G401.6 (cell line): ENCODE measurements at regions not wholly inside any gene's neighbourhood (a gene's known extent, or its start where the extent isn't known, plus 50 kb on each side); places are given as distances from the start of the nearest gene placed in this dataset.

Experiments
- FAIRE-seq: peaks from 2 replicates; lab custom pipeline; 2012; peaks lifted over from hg19 to GRCh38; lab: Jason Lieb, UNC

- FAIRE-seq: no peak
Observed at GRCh38 chr12:85509081-85509856, 229.2 kb downstream of the ALX1 start.

DNA sequence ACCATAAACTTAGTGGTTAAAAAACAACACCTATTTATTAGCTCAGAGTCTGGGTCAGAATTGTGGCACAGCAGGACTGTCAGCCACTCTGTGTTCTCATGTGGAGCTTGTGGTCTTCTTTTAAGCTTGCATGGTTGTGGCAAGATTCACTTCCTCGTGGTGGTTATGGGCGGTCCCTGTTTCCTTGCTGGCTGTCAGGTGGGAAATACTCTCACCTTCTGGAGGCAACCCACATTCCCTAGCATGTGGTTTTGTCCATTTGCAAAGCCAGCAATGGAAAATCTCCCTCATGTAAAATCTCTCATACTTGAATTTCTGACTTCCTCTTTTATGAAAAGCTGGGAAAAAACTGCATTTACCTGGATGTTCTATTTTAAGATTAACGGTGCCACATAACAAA, 229.8 kb downstream of the ALX1 start:
- no peak for FAIRE-seq

GRCh38 chr12:85516039-85516438, 236.0 kb downstream of the ALX1 start:
- no peak for FAIRE-seq

- no peak for FAIRE-seq
Observed at GRCh38 chr12:85516667-85517325, 236.8 kb downstream of the ALX1 start.

DNA sequence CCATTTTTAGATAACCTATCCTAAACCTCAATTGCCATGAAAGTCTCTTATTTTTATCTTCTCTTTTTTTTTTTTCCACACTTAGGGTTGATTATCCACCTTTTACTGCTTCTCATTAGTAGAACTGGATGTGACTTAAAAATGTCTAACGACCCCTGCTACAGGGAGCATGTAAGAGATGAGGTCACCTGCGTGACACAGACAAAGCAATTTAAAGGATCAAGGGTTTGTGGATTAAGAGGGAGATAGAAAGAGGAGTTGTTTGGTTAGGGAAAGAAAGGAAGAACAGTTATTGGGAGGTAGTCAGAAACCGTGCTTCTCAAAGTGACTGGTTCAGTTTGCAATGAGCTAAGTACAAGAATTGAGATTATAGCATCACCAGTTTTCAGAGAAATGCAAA, 239.1 kb downstream of the ALX1 start:
- FAIRE-seq: no peak

- FAIRE-seq: no peak
Observed at GRCh38 chr12:85523197-85523596, 243.2 kb downstream of the ALX1 start.

- no peak for FAIRE-seq
Observed at GRCh38 chr12:85527192-85527591, 247.2 kb downstream of the ALX1 start.

- FAIRE-seq: no peak
Observed at GRCh38 chr12:85529896-85530295, 249.9 kb downstream of the ALX1 start.

GRCh38 chr12:85530456-85530855, 250.4 kb downstream of the ALX1 start:
- no peak for FAIRE-seq

DNA sequence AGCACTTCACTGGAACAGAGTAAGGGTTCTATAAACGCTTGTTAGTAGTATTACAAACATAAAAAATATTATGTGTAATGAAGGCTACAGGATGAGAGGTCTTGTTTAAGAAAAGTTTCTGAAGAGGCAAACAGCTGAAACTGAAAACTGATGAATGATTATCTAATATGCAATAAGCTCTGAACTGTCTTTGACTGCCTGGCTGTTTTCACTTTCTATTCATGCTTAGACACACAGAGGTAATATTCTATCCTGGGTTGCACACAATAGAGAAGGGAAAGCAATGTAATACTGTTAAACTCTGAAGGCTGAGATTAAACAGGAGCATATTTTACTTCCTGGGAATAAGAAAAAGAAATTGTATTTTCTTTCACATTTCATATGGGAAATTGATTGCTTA, 251.3 kb downstream of the ALX1 start:
- FAIRE-seq: no peak

DNA sequence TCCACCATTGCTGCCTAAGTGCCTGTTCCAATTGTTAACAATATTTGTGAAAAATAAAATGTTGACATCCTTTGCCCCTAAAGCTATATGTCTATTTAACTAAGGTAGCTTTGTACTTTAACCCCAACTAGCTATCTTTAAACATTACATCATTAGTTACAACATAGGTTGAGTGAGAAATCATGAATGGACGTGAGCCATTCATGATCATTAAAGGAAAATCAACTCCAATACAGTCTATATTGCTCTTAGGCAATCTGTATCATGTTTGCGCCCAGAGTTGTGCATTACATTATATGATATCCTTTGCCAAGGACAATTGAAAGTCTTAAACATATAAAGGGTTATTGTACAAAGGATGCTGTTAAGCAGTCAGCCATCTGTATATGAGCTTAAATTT, 269.6 kb downstream of the ALX1 start:
- FAIRE-seq: no peak

GRCh38 chr12:85550924-85551323, 270.9 kb downstream of the ALX1 start:
- no peak for FAIRE-seq

DNA sequence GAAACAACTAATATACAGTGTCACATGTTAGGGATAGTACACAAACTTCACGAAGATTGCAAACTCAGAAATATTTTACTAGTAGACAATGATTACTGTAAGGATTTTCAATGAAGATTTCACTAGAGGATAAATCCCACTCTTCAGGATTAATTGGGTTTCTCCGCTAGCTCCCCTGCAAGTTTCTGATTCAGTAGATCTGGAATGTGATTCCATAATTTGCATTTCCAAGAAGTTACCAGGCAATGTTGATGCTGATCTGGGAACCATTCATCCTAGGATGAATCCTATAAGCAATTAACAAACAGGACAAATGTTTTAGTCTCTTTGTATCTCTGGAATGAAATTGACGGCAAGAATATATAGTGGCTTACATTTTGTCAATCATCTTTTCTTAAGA, 272.4 kb downstream of the ALX1 start:
- FAIRE-seq: no peak

DNA sequence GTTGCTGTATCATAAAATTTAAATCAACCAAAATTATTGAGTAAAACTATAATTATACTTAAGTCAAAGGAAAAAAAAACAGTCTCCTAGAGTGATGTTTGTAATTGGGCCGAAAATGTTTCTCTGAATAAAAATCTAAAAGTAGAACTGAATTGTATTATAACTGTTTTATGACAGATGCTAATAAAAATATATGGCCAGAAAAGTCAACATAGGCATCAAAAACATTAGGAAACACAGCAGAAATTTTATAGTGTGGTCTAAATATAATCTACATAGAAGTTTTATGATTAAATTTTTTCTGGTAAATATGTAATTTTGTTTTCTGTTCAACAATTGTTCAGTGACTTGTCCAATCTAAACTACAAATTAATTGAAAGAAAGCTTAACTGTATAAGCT, 277.8 kb downstream of the ALX1 start:
- FAIRE-seq: no peak

- no peak for FAIRE-seq
Observed at GRCh38 chr12:85558684-85559083, 277.5 kb downstream of the RASSF9 start.

GRCh38 chr12:85559127-85559526, 277.1 kb downstream of the RASSF9 start:
- FAIRE-seq: no peak

- FAIRE-seq: no peak
Observed at GRCh38 chr12:85559536-85559935, 276.7 kb downstream of the RASSF9 start.

- no peak for FAIRE-seq
Observed at GRCh38 chr12:85562765-85563164, 273.4 kb downstream of the RASSF9 start.

DNA sequence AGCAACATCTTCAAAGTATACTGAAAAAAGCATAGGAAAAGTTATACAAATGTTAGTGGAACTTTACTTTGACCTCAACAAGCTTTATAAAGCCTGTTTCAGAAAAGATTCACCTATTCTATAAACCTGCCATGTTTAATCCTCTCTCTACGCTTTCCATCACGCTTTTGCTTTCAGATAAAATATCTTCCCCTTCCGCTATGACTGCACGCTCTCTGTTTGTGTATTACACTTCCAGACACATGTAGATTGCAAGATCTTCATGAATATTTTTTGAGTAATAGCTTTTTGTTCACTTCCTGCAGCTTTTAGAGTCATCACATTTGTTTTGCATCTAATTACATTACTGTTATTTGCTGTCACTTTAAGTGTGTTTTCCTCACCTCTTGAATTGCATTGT, 271.4 kb downstream of the RASSF9 start:
- FAIRE-seq: no peak

DNA sequence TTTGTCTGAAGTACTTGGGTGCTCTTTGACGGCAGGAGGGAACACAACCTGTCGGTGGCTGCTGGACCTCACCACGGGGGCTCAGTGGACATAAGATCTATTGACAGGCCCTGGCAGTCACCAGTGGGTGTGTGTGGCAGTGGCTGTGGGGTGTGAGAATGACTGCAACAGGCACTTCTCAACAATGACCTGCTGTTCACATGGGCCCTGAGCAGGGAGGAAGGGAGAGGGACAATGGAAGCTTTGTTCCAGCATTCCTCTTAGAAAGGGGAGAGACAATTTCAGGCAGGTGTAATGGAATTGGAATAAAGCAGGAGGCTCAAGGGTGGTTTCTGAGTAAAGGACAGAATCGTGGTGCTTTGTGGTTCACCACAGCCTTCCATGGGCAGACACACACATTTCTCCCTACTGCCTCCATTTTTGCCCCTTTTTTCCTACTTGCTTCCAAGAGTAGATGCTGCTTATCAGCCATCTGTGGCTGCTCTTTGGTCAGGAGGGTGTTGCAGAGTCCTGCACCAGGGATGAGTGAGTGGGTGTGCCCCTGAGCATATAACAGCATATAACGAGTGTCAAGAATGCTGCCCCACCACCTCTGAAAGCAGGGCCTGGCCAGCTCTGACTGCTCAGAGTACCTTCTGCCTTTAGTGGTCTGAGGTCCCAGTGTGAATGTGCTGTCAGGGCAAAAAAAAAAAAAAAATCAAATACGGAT, 267.7 kb downstream of the RASSF9 start:
- no peak for FAIRE-seq

DNA sequence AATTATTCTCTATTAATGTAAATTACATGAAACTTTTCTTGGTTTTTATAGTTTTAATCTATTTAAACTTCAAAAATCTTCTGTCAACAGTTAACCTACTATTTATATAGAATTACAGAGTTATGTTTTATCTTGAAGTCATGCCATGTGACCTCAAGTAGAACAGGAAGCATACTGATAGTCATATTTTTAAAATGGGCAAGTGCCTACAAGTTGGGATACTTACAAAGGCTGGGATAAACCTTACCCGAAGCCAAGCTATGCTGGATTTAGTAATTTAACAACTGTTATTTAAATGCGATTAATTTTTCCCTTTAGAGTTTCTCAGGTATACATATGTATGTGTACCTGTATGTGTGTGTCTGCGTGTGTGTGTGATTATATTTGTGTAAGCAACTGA, 266.9 kb downstream of the RASSF9 start:
- peak; percentile 6 for FAIRE-seq

- no peak for FAIRE-seq
Observed at GRCh38 chr12:85572956-85573355, 263.3 kb downstream of the RASSF9 start.

DNA sequence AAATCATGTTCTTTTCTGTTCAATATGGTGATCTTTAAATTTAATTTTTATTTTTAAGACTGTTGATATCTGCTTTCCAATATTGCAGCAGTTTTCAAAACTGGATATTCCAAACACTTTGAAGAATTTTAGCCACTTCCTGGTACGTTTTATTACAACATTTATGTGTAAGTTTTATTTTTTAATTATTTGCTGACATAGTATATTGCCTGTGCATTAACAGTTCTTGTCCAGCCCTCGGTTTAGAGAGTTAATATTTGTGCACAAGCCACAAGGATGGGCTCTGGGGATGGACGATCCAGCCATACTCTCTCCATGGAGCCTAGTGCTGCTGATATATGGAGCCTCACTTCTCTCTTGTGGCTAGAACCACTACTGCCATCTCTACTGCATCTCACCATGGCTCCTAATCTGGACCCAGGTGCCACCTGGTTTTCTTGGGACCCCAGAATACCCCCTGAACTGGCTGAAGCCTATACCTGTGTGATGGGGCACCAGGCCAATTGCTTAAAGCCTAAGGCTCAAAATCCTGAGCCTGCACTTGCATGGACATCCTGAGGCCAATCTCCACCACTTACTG, 262.5 kb downstream of the RASSF9 start:
- no peak for FAIRE-seq
